HG02610 (cell line): ENCODE measurements at regions not wholly inside any gene's neighbourhood (a gene's known extent, or its start where the extent isn't known, plus 50 kb on each side); places are given as distances from the start of the nearest gene placed in this dataset.

Experiments used
- ATAC-seq: cut with Tn5 transposase; IDR thresholded peaks from one replicate; pipeline ENCODE4 v1.9.1; 2021; ENCODE audit warnings: mild to moderate bottlenecking, moderate library complexity; ENCODE audit not compliant: unreplicated experiment

DNA sequence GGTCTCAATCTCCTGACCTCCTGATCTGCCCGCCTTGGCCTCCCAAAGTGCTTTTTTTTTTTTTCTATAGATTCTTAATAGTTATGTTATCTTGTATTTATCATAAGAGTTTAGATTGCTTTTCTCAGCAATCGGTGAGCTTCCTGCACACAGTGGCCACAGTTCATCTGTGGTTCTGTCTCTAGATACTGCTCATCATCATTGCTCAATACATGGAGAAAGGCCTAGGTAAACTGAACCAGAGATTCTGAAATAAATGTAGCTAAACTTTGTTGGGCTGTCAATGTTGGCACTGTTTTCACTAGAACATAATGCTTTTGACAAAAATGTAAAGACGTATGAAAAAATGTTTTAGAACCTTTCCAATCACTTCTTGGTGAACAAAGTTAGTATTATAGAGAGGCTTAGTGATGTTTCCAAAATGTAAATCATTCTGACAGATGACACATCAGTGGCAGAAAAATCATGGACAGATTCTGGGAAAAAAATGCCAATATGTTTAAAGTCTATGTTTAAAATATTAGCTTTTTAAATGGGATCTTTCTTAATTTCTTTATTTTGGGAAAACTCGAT is 50.0 kb upstream of the LIMCH1 start:
- no peak for ATAC-seq
